Brain pericyte (primary cell): ENCODE measurements at regions not wholly inside any gene's neighbourhood (a gene's known extent, or its start where the extent isn't known, plus 50 kb on each side); places are given as distances from the start of the nearest gene placed in this dataset.

ENCODE experiments used
- DNase-seq: peaks from one replicate; pipeline ENCODE4 v3.0.0-alpha.2; 2012; ENCODE audit warnings: low read depth, low spot score

- DNase-seq, result no peak
Measured at GRCh38 chr2:18896125-18896764, 306.9 kb upstream of the NT5C1B start.

DNA sequence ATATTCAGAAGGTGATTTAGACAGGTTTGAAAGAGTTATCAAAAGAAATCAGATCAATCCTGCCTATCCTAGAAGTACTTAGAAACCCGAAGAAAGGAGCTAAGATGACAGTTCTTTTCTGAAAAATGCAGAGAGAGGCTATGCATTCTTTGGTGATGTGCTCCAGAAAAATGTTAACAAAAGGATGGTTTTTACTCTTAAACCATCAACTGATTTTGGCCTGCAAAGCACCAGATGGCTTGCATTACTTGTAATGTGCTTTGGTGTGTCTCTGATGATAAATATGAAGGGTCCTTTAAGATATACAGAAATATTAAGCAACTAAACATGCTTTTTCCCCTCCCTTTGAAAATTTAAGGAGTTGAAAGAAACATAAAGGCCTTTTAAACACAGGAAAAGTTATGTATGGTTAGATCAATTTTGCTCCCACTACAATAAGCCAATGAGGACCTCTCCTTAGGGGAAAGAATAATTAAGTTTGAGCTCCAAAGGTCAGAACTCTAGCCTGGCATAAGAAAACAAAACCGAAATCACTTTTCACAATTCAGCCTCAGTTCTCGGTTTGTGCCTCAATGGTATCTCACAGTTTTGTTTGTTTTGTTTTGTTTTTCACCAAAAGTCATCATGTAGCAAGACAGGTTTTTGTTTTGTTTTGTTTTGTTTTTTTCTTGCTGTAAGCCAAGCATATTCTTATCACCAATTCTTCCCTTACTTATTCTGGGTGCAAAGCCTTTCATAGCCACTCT lies 302.4 kb upstream of the NT5C1B start:
- DNase-seq, result no peak

DNA sequence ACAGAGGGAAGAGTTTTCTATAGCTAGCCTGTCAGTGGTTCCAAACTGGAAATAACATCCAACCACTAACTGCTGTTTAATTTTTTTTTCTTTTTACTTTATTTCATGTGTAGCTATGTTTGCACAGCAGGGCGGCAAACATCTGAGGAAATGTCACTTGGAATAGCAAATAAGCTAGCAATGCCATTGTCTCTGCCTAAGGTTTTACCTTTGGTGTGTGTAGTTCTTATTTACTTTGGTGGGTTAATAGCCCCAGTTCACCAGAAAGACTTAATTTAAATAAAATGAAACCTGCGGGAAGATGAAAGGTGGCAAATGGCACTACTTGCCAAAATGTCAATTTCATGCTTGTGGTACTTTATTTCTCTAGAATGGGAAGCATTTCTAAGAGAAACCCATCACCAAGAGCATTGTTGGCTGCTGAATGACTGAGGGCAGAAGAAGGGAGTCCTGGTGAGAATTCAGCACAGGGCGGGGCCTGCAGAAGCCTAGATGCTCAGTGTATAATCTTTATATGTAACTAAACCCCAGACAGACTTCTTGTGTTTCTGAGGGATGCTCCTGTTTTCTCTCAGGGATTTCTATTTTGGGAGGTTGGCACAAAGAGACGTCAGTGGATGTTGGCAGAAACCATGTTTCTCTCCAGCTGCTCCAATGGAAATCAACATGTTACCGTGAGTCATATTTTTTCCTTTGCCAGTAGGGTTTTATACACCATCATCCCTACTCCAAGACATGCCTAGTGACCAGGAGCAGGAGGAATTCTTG lies 300.4 kb upstream of the NT5C1B start:
- DNase-seq, result no peak

DNA sequence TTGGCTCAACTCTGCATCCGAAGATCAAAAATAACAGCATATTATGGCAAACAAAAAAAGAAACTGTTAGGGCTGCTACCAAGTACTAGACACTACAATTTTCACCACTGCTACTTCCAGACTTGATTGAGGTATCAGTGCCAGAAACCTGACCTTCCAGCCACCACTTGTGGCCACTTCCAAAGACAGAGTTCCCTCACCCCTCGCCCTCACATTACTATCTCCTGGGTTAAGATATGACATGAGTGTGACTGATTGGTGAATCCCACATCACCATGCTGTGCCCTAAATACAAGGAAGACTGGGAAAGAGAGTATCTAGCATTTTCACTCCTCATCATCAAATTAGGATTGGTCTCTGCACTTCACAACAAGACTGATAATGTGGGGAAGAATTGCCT lies 296.1 kb upstream of the NT5C1B start:
- DNase-seq, result no peak

DNA sequence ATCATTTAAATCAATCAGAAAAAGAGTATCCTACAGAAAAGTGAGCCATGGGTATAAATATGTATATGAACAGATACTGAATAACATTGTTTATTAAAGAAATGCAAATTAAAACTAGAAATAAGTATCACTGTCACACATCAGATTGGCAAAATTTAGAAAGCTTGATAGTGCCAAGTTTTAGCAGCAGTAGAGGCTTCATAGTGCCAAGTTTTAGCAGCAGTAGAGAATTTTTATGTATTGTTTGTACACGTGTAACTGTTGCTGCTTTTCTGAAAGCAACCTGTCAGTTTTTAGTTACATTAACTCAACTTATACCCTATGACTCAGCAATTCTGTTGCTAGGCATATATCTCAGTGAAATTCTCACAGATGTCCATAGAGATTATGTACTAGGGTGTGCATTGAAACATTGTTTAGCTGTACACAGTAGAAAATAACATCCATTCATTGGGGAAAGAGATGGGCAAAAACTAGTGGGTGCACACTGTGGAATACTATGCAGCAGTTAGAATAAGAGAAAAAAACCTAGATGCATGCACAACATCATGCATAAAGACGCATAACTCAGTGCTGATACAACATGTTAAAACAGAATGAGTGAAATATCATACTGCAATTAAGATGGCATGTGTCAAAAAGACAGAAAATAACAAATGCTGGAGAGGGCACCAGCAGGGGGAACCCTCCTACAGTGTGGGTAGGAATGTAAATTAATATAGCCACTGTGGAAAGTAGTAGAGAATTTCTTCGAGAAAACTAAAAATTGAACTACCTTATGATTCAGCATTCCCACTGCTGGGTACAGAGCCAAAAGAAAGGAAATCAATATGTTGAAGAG lies 294.5 kb upstream of the NT5C1B start:
- DNase-seq, result no peak

DNA sequence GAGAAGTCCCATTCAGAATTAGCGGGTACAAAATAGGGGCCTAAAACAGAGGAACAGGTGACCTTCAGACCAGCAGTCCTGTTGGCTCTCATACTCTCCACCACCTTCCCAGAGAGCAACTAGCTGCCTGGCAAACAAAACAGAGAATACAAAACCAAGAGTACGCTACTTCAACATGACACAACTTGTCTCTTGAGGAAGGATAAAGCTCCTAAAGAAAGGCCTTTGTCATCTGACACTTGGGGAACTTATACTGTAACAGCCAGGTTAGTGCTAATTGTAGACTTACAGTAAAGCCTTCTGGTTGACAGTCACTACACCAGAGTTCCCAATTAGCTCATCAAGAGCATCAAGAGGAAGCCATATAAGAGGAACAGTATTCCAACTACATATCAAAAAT lies 282.1 kb upstream of the NT5C1B start:
- DNase-seq, result no peak

DNA sequence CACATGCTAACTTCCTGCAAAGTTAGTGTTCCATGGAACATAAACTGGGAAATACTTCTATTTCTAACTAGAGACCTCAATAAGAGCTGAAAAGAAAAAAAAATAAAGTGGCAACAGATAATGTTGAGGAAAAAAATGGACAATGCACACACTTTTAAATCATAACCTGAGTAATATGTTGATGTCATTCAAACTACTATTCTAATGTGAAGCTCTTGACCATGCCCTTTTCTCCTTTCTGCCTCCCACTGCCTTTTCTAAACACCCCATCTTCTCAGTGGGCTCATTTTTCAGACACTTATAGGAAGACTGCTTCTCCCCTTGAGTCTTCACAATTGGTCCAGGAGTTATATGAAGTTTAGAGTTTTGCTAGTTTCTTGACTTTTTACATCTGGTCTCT lies 280.9 kb upstream of the NT5C1B start:
- no peak for DNase-seq

- no peak for DNase-seq
Measured at GRCh38 chr2:18861951-18862350, 272.6 kb upstream of the NT5C1B start.

DNA sequence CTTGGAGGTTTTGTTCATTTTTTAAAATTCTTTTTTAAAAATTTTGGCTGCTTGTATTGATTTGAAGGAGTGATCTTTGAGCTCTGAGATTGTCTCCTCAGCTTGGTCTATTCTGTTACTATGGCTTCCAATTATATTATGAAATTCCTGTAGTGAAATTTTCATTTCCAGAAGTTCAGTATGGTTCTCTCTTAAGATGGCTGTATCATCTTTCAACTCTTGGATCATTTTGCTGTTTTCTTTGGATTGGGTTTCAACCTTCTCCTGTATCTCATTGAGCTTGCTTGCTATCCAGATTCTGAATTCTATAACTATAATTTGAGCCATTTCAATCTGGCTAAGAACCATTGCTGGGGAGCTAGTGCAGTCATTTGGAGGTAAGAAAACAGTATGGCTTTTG lies 270.8 kb upstream of the NT5C1B start:
- DNase-seq, result no peak

GRCh38 chr2:18856765-18857164 lies 267.4 kb upstream of the NT5C1B start:
- DNase-seq, result no peak

GRCh38 chr2:18855027-18855426 lies 265.7 kb upstream of the NT5C1B start:
- no peak for DNase-seq

GRCh38 chr2:18849841-18850578 lies 260.6 kb upstream of the NT5C1B start:
- DNase-seq, result no peak

DNA sequence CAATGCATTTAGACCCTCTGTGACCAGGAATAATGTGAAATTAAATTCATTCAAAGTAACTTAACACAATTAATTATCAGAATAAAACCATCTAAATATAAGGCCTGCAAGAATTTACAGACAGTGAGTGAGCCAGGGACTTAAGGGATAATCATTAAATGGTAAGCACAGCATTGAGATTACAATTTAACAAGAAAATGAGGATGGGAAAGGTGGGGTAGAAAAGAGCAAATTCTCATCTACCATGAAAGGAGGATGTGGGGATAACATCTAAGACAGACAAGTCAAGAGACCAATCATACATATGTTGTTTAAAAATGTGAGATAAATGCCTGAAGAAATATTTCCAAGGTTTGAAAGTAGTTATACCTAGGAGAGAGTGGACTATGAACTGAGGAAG lies 259.3 kb upstream of the NT5C1B start:
- no peak for DNase-seq

DNA sequence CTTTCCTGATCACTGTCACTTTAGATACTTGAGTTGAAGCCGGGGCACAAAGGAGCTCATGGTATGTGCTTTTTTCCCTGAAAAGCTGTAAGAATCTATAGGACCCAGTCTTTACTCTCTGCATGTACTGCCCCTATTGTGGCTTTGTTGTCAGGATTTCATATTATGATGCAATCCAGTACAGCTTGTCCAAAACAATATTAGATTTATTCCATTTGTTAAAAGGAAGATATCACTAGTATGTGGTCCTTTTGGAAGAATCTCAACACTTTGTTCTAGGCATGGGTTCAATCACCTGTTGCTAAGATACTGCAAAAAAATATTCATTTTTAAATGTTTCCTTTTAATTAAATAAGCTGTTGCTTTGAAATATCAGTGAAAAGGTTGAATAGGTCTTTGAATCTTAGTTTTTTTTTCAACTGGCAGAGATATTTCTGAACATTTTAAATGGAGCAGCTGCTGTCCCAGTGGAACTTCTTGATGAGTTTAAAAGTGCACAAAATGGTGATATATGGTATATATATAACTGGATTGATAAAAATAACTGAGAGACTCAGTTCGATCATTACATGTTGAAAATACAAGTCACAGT lies 256.6 kb upstream of the NT5C1B start:
- DNase-seq, result no peak

DNA sequence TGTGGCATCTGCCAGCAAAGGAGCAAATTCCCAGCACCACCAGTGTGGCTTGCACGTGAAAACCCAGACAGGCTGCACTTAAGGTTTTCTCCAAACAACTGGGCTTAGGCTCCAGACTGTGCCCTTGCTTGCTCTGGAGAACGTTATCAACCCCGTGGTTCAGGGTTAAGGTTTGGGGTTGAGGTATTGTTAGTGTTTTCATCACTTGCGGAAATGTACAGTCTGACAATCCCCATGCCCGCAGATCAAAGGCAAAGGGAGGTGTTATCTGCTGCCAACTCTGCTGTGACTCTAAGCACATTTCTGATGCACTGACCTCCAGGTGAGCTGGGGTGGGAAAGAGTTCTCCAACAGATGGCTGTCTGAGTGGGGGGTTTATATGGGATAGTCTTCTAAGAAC lies 253.5 kb upstream of the NT5C1B start:
- no peak for DNase-seq

- DNase-seq, result no peak
Measured at GRCh38 chr2:18841248-18842150, 252.1 kb upstream of the NT5C1B start.

GRCh38 chr2:18837240-18837639 lies 247.9 kb upstream of the NT5C1B start:
- no peak for DNase-seq

GRCh38 chr2:18836436-18836835 lies 247.1 kb upstream of the NT5C1B start:
- no peak for DNase-seq

GRCh38 chr2:18835787-18836186 lies 246.4 kb upstream of the NT5C1B start:
- DNase-seq, result no peak

DNA sequence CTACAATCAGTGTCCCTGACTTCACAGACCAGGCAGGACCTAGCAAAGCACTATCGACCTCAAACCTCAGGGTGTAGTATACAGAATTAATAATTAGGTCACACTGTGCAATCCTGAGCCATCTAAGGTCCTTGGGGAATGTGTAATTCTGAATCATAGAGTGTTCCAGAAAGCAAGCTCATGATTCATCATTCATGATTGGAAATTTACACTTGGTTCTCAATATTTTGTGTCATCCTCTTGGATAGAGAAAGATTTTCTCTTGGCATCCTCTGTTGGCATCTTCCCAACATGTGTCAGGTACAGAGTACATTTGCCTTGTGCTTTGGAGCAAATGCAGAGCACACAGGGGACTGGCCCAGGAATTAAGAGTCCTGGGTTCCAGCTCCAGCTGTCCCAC lies 245.0 kb upstream of the NT5C1B start:
- no peak for DNase-seq
